ENCODE measurements at regions not wholly inside any gene's neighbourhood (a gene's known extent, or its start where the extent isn't known, plus 50 kb on each side); places are given as distances from the start of the nearest gene placed in this dataset.

GRCh38 chr5:1966461-1966860, 83.7 kb upstream of the IRX4 start:
- intact Hi-C loops (cut with micrococcal nuclease), result no loop called here
- H3K4me3 Mint-ChIP-seq (ENCODE audit: unreplicated experiment), result no peak overlapping the region
- H3K27ac Mint-ChIP-seq (ENCODE audit: low read depth, unreplicated experiment), result no peak overlapping the region
- ChIA-PET CTCF (no interaction called here), POLR2A (interaction anchor here (0.8 to 1.3 kb wide), 4 partner anchors 13 to 79 kb away, joined by 3 to 4 read pairs (median 4); no protein-coding TSS in a partner anchor)
- DNase-seq (ENCODE audit: unreplicated experiment), result no peak
- no peaks in the 10 kb centered on the region for H3K27me3 Mint-ChIP-seq (ENCODE audit: insufficient read depth, unreplicated experiment)
- no TSS peak for BruUV-seq (replicated peaks)
- no peak for TF ChIP-seq CTCF (IDR thresholded peaks at IDR 0.05; ENCODE audit: unreplicated experiment)
- H3K4me1 Mint-ChIP-seq (ENCODE audit: insufficient read depth, unreplicated experiment), result peaks cover 19% of the 10 kb centered on the region
- peaks cover 12% of the 10 kb centered on the region for H3K36me3 Mint-ChIP-seq (ENCODE audit: insufficient read depth, unreplicated experiment)
- peaks cover 9% of the 10 kb centered on the region for H3K9me3 Mint-ChIP-seq (ENCODE audit: unreplicated experiment)

GRCh38 chr5:1965925-1966324, 83.2 kb upstream of the IRX4 start:
- Mint-ChIP-seq H3K4me3 (ENCODE audit: unreplicated experiment) (no peak overlapping the region), H3K36me3 (ENCODE audit: insufficient read depth, unreplicated experiment) (peaks cover 12% of the 10 kb centered on the region), H3K4me1 (ENCODE audit: insufficient read depth, unreplicated experiment) (peaks cover 19% of the 10 kb centered on the region), H3K27ac (ENCODE audit: low read depth, unreplicated experiment) (no peak overlapping the region), H3K27me3 (ENCODE audit: insufficient read depth, unreplicated experiment) (no peaks in the 10 kb centered on the region), H3K9me3 (ENCODE audit: unreplicated experiment) (peaks cover 9% of the 10 kb centered on the region)
- TF ChIP-seq CTCF (IDR thresholded peaks at IDR 0.05; ENCODE audit: unreplicated experiment), result no peak
- CTCF ChIA-PET, result interaction anchor here (0.7 kb wide), 1 partner anchor 15 kb away, joined by 6 read pairs; no protein-coding TSS in a partner anchor
- no peak for DNase-seq (ENCODE audit: unreplicated experiment)
- no TSS peak for BruUV-seq (replicated peaks)
- intact Hi-C loops (cut with micrococcal nuclease), result no loop called here
- POLR2A ChIA-PET, result interaction anchor here (0.8 to 3.9 kb wide), 6 partner anchors 7 to 78 kb away, joined by 3 to 58 read pairs (median 4); no protein-coding TSS in a partner anchor

DNA sequence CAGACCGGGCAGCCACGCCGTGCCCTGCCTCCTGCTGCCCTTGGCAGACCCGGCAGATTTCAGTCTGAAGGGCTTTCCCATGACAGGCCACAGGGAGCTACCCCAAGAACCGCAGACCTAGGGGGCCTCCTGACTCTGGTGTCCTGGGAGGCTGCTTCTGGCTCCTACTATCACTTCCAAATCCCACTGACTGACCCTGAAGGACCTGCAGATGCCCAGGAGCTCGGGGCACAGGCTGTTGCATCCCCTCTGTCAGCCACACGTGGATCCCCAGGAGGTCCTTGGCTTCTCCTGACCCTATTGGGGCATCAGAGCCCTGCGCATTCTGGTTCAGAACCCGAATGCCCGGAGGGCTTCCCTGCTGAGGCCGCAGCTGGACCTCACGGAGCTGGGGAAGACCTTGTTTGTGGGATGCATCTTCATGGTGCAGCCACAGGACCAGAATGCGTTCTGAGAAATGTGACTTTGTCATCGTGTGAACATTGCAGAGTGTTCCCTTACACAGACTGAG, 81.3 kb upstream of the IRX4 start:
- Mint-ChIP-seq H3K27ac (ENCODE audit: low read depth, unreplicated experiment) (no peak overlapping the region), H3K9me3 (ENCODE audit: unreplicated experiment) (peaks cover 9% of the 10 kb centered on the region), H3K4me3 (ENCODE audit: unreplicated experiment) (no peak overlapping the region), H3K4me1 (ENCODE audit: insufficient read depth, unreplicated experiment) (peaks cover 19% of the 10 kb centered on the region), H3K27me3 (ENCODE audit: insufficient read depth, unreplicated experiment) (no peaks in the 10 kb centered on the region), H3K36me3 (ENCODE audit: insufficient read depth, unreplicated experiment) (peaks cover 17% of the 10 kb centered on the region)
- ChIA-PET POLR2A (interaction anchor here (0.6 to 3.9 kb wide), 7 partner anchors 9 to 80 kb away, joined by 3 to 58 read pairs (median 12); partner anchors contain the start of gene IRX4), CTCF (interaction anchor here (1.2 to 1.3 kb wide), 2 partner anchors 9 to 78 kb away, joined by 3 to 4 read pairs; no protein-coding TSS in a partner anchor)
- TF ChIP-seq CTCF (IDR thresholded peaks at IDR 0.05; ENCODE audit: unreplicated experiment), result no peak
- no peak for DNase-seq (ENCODE audit: unreplicated experiment)
- intact Hi-C loops (cut with micrococcal nuclease), result no loop called here
- BruUV-seq (replicated peaks), result no TSS peak

- POLR2A ChIA-PET, result interaction anchor here (0.9 to 3.9 kb wide), 10 partner anchors 10 to 163 kb away, joined by 3 to 58 read pairs (median 6); partner anchors contain the start of gene IRX4
- CTCF ChIA-PET, result interaction anchor here (1.2 to 1.3 kb wide), 2 partner anchors 10 to 77 kb away, joined by 3 to 4 read pairs; no protein-coding TSS in a partner anchor
- intact Hi-C loops (cut with micrococcal nuclease), result no loop called here
- Mint-ChIP-seq H3K27me3 (ENCODE audit: insufficient read depth, unreplicated experiment) (no peaks in the 10 kb centered on the region), H3K4me3 (ENCODE audit: unreplicated experiment) (peak overlapping the region; percentile 69), H3K36me3 (ENCODE audit: insufficient read depth, unreplicated experiment) (peaks cover 21% of the 10 kb centered on the region), H3K27ac (ENCODE audit: low read depth, unreplicated experiment) (no peak overlapping the region), H3K9me3 (ENCODE audit: unreplicated experiment) (peaks cover 9% of the 10 kb centered on the region), H3K4me1 (ENCODE audit: insufficient read depth, unreplicated experiment) (peaks cover 19% of the 10 kb centered on the region)
- TF ChIP-seq CTCF (IDR thresholded peaks at IDR 0.05; ENCODE audit: unreplicated experiment), result no peak
- no TSS peak for BruUV-seq (replicated peaks)
- no peak for DNase-seq (ENCODE audit: unreplicated experiment)
These were observed 80.6 kb upstream of the IRX4 start for GRCh38 chr5:1963358-1963757.

Measured in MCF 10A (cell line).